Choroid plexus epithelial cell (primary cell): ENCODE measurements at regions not wholly inside any gene's neighbourhood (a gene's known extent, or its start where the extent isn't known, plus 50 kb on each side); places are given as distances from the start of the nearest gene placed in this dataset.

ENCODE experiments used
- DNase-seq: peaks from one replicate; pipeline ENCODE4 v3.0.0-alpha.2; 2010; ENCODE audit warnings: low read depth
- H3K4me3 ChIP-seq: 2 replicates; pipeline ENCODE4 v1.5.1; 2011; ENCODE audit warnings: low read depth, mild to moderate bottlenecking, control low read depth, low read length, moderate library complexity
- TF ChIP-seq, protein P1 (sequence below): conservative IDR thresholded peaks from 2 replicates; pipeline ENCODE4 v1.5.1; 2011; ENCODE audit warnings: low read depth, mild to moderate bottlenecking, control low read depth, inconsistent platforms, low read length, moderate library complexity

GRCh38 chr4:92031825-92032224 is 271.9 kb upstream of the GRID2 start:
- no peak overlapping the region for H3K4me3 ChIP-seq
- TF ChIP-seq, protein P1, sequence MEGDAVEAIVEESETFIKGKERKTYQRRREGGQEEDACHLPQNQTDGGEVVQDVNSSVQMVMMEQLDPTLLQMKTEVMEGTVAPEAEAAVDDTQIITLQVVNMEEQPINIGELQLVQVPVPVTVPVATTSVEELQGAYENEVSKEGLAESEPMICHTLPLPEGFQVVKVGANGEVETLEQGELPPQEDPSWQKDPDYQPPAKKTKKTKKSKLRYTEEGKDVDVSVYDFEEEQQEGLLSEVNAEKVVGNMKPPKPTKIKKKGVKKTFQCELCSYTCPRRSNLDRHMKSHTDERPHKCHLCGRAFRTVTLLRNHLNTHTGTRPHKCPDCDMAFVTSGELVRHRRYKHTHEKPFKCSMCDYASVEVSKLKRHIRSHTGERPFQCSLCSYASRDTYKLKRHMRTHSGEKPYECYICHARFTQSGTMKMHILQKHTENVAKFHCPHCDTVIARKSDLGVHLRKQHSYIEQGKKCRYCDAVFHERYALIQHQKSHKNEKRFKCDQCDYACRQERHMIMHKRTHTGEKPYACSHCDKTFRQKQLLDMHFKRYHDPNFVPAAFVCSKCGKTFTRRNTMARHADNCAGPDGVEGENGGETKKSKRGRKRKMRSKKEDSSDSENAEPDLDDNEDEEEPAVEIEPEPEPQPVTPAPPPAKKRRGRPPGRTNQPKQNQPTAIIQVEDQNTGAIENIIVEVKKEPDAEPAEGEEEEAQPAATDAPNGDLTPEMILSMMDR, result no peak
- no peak for DNase-seq

- DNase-seq, result no peak
- TF ChIP-seq, protein P1, result no peak
- H3K4me3 ChIP-seq, result no peak overlapping the region
These were observed 268.1 kb upstream of the GRID2 start for GRCh38 chr4:92035666-92036065.

DNA sequence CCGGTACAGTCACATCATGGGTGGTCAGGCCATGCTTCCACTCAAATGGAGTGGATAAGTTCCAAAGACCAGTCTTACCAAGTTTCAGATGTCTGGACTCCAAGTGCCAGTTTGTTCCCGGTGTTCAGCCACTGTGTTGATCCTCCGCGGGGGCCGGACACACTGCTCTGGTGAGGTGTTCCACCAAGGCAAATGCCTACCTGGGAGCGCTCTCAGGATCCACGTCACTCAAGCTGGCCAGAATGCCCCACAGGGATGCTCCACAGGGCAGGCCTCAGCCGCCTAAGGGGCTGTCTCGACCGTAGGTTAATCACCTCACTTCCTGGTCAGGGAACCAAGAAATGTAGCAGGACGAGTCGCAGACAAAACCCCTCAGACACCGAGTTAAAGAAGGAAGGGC is 258.0 kb upstream of the GRID2 start:
- no peak for DNase-seq
- TF ChIP-seq, protein P1, result no peak
- H3K4me3 ChIP-seq, result no peak overlapping the region

DNA sequence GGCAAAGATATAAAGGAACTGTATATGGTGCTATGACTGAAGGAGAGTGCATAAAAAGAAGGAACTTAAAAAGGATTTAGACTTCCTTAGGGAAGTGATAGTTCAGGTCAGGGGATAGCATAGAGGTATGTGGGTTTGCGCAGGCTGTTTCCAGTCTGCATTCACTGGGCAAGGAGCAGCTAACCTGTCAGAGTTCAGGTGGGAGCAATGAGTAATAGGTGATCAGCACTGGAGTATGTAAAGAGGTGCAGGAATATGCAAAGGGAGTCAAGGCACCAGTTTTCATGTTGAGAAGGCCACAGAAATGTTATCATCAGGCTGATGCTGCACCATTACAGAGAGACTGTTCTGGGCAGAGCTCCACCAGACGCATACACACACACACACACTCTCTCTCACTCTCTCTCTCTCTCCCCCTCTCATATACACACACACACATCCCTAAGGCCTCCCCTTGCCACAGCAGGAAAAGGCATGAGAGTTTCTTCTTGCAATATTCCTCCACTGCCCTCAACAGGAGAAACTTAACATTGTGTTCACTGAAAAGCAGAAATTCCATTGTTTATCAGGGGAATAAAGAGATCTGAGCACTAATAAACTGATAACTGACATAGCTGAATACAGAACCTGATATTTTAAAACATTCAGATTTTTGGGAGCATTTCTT is 256.4 kb upstream of the GRID2 start:
- peak; percentile 63 for DNase-seq
- H3K4me3 ChIP-seq, result no peak overlapping the region
- TF ChIP-seq, protein P1, result peak; percentile 23

DNA sequence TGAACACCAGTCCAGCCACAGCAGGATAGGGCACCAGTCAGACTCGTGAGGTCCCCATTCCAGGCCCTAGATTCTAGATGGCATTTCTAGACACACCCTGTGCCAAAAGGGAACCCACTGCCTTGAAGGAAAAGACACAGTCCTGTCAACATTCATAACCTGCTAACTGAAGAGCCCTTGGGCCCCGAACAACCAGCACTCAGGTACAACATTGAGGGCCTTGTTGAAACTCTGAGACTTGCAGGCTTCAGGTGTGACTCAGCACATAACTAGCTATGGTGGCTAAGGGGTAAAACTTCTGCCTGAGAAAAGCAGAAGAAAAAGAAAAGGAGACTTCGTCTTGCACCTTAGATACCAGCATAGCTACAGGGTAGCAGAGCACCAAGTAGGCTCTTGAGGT is 252.9 kb upstream of the GRID2 start:
- DNase-seq, result no peak
- no peak overlapping the region for H3K4me3 ChIP-seq
- TF ChIP-seq, protein P1, result no peak

DNA sequence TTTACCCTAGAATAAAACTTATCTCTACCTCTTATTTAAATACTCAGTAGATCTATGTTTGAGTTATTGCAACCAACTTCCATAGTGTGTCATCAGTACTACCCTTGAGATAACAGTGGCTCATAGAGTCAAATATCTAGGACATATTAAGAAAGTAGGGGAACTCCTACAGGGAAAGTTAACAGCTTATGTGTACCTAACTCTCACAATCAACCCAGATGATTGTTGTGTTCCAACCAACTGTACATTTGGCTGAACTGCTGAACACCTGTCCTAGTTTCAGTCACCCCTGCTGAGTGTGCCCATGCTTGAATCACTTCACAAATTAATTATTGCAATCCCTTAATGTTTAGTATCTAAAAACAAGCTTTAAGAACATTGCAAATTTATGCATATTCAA is 244.2 kb upstream of the GRID2 start:
- no peak for DNase-seq
- H3K4me3 ChIP-seq, result no peak overlapping the region
- TF ChIP-seq, protein P1, result no peak

- H3K4me3 ChIP-seq, result no peak overlapping the region
- TF ChIP-seq, protein P1, result no peak
- no peak for DNase-seq
These were observed 243.4 kb upstream of the GRID2 start for GRCh38 chr4:92060333-92060732.
